OCI-LY7 (cell line): ENCODE measurements at regions not wholly inside any gene's neighbourhood (a gene's known extent, or its start where the extent isn't known, plus 50 kb on each side); places are given as distances from the start of the nearest gene placed in this dataset.

Source experiments
- BruUV-seq: library from RNA; stranded (reverse); fragments of 400-500 nt; replicated peaks from 2 replicates; lab custom pipeline; 2021; lab: Mats Ljungman, UMichigan
- CTCF ChIA-PET: fragments of 300-600 bp; sonication (Branson Sonifier 250); formaldehyde crosslinking; loops from one replicate; lab custom pipeline; 2022; ENCODE audit warnings: antibody characterized with exemption; ENCODE audit not compliant: unreplicated experiment; lab: Charles Lee
- POLR2A ChIA-PET: fragments of 300-600 bp; sonication (Branson Sonifier 250); formaldehyde crosslinking; loops from one replicate; lab custom pipeline; 2022; ENCODE audit warnings: antibody characterized with exemption; lab: Charles Lee
- DNase-seq: peaks from one replicate; pipeline ENCODE4 v3.0.0-alpha.2; 2015; ENCODE audit warnings: low spot score
- H2AFZ ChIP-seq: fragments of 200-600 bp; sonication (generic), shearing (Covaris generic); 2 replicates; pipeline ENCODE4 v1.6.1; 2014; ENCODE audit warnings: mild to moderate bottlenecking, antibody characterized with exemption, low read length, moderate library complexity
- H3K27ac ChIP-seq: fragments of 200-600 bp; sonication (generic); 2 replicates; pipeline ENCODE4 v1.5.1; 2014; ENCODE audit warnings: mixed run types, low read depth, mild to moderate bottlenecking, moderate library complexity, low read length, inconsistent platforms; ENCODE audit not compliant: poor library complexity, severe bottlenecking
- H3K36me3 ChIP-seq: fragments of 200-600 bp; sonication (generic); 2 replicates; pipeline ENCODE4 v1.6.1; 2014; ENCODE audit warnings: mild to moderate bottlenecking, antibody characterized with exemption, low read length, moderate library complexity, mixed read lengths; ENCODE audit not compliant: insufficient read depth
- H3K4me1 ChIP-seq: fragments of 200-600 bp; sonication (generic); 2 replicates; pipeline ENCODE4 v1.5.1; 2014; ENCODE audit warnings: mild to moderate bottlenecking, low read length; ENCODE audit not compliant: insufficient read depth, poor library complexity, severe bottlenecking
- H3K4me2 ChIP-seq: fragments of 200-600 bp; sonication (generic); 2 replicates; pipeline ENCODE4 v1.6.1; 2014; ENCODE audit warnings: mild to moderate bottlenecking, low read length
- H3K4me3 ChIP-seq: fragments of 200-600 bp; sonication (generic); 2 replicates; pipeline ENCODE4 v1.5.1; 2014; ENCODE audit warnings: mild to moderate bottlenecking, low read depth, low read length; ENCODE audit not compliant: poor library complexity, severe bottlenecking
- H3K79me2 ChIP-seq: fragments of 200-600 bp; sonication (generic); 2 replicates; pipeline ENCODE4 v1.6.1; 2016; ENCODE audit warnings: low read depth, mild to moderate bottlenecking, low read length, moderate library complexity, mixed read lengths; ENCODE audit not compliant: insufficient read depth
- H3K9me2 ChIP-seq: fragments of 200-600 bp; sonication (generic); 2 replicates; pipeline ENCODE4 v1.6.1; 2016; ENCODE audit warnings: mild to moderate bottlenecking, low read length, mixed read lengths; ENCODE audit not compliant: insufficient read depth
- H3K9me3 ChIP-seq: fragments of 200-600 bp; sonication (generic); 2 replicates; pipeline ENCODE4 v1.6.1; 2014; ENCODE audit warnings: mild to moderate bottlenecking, mixed run types, low read length, mixed read lengths
- H4K20me1 ChIP-seq: fragments of 200-600 bp; sonication (generic); 2 replicates; pipeline ENCODE4 v1.6.1; 2014; ENCODE audit warnings: mild to moderate bottlenecking, antibody characterized with exemption, low read length, moderate library complexity, mixed read lengths; ENCODE audit not compliant: insufficient read depth
- CTCF ChIP-seq: fragments of 200-600 bp; sonication (generic); conservative IDR thresholded peaks from 2 replicates; pipeline ENCODE4 v1.5.1; 2014; ENCODE audit warnings: mild to moderate bottlenecking, antibody characterized with exemption, low read length, moderate library complexity, mixed read lengths
- EZH2phosphoT487 ChIP-seq: fragments of 200-600 bp; sonication (generic); IDR thresholded peaks from 2 replicates; pipeline ENCODE4 v1.6.1; 2018; ENCODE audit warnings: low read depth, borderline replicate concordance, mild to moderate bottlenecking, mixed run types, antibody characterized with exemption, low read length, moderate library complexity, mixed read lengths
- intact Hi-C: fragments of 100-400 bp; cut with micrococcal nuclease; formaldehyde crosslinking; loops from one replicate; pipeline ENCODE4 v1.10.0; 2022; ENCODE audit not compliant: unreplicated experiment

- no peak overlapping the region for H2AFZ ChIP-seq
- no TSS peak for BruUV-seq
- ChIA-PET CTCF (no interaction called here), POLR2A (no interaction called here)
- H3K4me2 ChIP-seq = no peak overlapping the region
- H3K4me3 ChIP-seq = no peak overlapping the region
- no peak for DNase-seq
- H3K27ac ChIP-seq = no peak overlapping the region
- intact Hi-C loops = no loop called here
- H4K20me1 ChIP-seq = no peaks in the 10 kb centered on the region
- H3K9me2 ChIP-seq = no peaks in the 10 kb centered on the region
- H3K79me2 ChIP-seq = no peaks in the 10 kb centered on the region
- no peaks in the 10 kb centered on the region for H3K36me3 ChIP-seq
- H3K9me3 ChIP-seq = no peaks in the 10 kb centered on the region
- no peaks in the 10 kb centered on the region for H3K4me1 ChIP-seq
- TF ChIP-seq EZH2phosphoT487 (no peak), CTCF (no peak)
Measured at GRCh38 chr1:63718541-63718970, 55.3 kb upstream of the ROR1 start.

GRCh38 chr1:63721531-63722189 lies 52.2 kb upstream of the ROR1 start:
- Histone ChIP-seq H3K4me2 (no peak overlapping the region), H3K9me2 (no peaks in the 10 kb centered on the region), H3K9me3 (no peaks in the 10 kb centered on the region), H3K36me3 (no peaks in the 10 kb centered on the region), H4K20me1 (no peaks in the 10 kb centered on the region), H3K27ac (no peak overlapping the region), H2AFZ (no peak overlapping the region), H3K4me1 (no peaks in the 10 kb centered on the region), H3K4me3 (no peak overlapping the region), H3K79me2 (no peaks in the 10 kb centered on the region)
- intact Hi-C loops = no loop called here
- no peak for TF ChIP-seq CTCF
- TF ChIP-seq EZH2phosphoT487 = no peak
- DNase-seq = no peak
- ChIA-PET POLR2A (no interaction called here), CTCF (no interaction called here)
- BruUV-seq = no TSS peak

GRCh38 chr1:63723602-63724001 lies 50.2 kb upstream of the ROR1 start:
- intact Hi-C loops = no loop called here
- Histone ChIP-seq H3K27ac (no peak overlapping the region), H4K20me1 (no peaks in the 10 kb centered on the region), H3K9me3 (no peaks in the 10 kb centered on the region), H3K4me1 (no peaks in the 10 kb centered on the region), H2AFZ (no peak overlapping the region), H3K9me2 (no peaks in the 10 kb centered on the region), H3K79me2 (no peaks in the 10 kb centered on the region), H3K4me2 (no peak overlapping the region), H3K36me3 (no peaks in the 10 kb centered on the region), H3K4me3 (no peak overlapping the region)
- DNase-seq = no peak
- TF ChIP-seq EZH2phosphoT487 (no peak), CTCF (no peak)
- CTCF ChIA-PET = no interaction called here
- BruUV-seq = no TSS peak
- POLR2A ChIA-PET = no interaction called here
